ENCODE measurements at regions not wholly inside any gene's neighbourhood (a gene's known extent, or its start where the extent isn't known, plus 50 kb on each side); places are given as distances from the start of the nearest gene placed in this dataset.

- TF ChIP-seq STAT1 (conservative IDR thresholded peaks at IDR 0.05) = no peak
- TF ChIP-seq, protein P1, sequence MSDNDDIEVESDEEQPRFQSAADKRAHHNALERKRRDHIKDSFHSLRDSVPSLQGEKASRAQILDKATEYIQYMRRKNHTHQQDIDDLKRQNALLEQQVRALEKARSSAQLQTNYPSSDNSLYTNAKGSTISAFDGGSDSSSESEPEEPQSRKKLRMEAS (IDR thresholded peaks at IDR 0.05; ENCODE audit: low read depth, low read length) = no peak
- TF ChIP-seq CEBPB (IDR thresholded peaks at IDR 0.05; ENCODE audit: borderline replicate concordance in 1 of 2, low read depth in 2 of 2, low read length in 2 of 2) = no peak
- no peak for TF ChIP-seq SUZ12 (IDR thresholded peaks at IDR 0.05; ENCODE audit: unreplicated experiment)
- no peak for TF ChIP-seq CHD2 (IDR thresholded peaks at IDR 0.05; ENCODE audit: borderline replicate concordance, low read depth, low read length)
- TF ChIP-seq DPF2 (IDR thresholded peaks at IDR 0.05) = no peak
- no peak for TF ChIP-seq RCOR1 (conservative IDR thresholded peaks at IDR 0.05; ENCODE audit: low read depth, low read length)
These were observed 75.3 kb upstream of the C7orf33 start (continued) for GRCh38 chr7:148515237-148515636.

DNA sequence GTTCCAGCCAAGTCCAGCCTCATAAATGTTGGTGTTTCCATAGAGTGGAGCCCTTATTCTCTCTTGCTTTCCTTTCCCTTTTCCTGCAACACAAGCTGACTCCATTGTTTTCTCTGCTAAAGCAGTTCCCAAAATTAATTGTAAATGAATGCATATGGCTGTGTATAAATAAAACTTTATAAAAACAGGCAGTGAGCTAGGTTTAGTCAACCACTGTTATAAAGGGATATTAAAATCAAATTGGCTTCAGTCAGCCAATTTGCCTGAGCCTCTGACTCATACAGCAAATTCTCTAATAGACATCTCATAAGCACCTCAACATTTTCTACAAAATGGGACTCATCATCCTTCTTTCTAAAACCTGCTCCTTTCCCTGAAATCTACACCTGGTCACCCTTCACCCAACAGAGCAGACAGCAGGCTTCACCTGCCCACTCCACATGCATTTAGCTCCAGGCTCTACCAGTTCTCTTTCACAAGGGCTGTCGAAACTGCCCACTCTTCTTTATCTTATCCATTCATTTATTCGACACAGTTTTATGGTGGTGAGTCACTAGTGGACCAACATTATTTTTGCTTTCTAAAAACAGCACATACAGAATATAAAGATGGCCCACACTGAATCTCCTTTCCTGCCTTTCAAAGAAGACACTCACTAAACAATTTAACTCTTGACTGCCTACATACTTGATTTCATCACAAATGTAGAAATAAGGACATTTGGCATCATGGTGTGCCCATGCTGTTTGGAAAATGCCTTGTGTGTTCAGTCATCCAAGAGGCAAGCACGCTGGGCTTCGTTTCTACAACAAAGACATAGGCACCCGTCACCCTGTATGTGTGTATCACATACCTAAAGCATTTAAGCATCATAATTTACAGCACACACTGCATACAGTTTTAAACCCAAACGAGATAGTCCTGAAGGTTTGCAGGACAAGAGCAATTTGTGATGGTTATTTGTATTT lies 74.6 kb upstream of the C7orf33 start:
- no peaks in the 10 kb centered on the region for H4K20me1 ChIP-seq (ENCODE audit: control insufficient read depth, insufficient read depth)
- H3K36me3 ChIP-seq (ENCODE audit: control insufficient read depth in 2 of 2, insufficient read depth in 2 of 2, low read length in 1 of 2) = no peaks in the 10 kb centered on the region
- no peak overlapping the region for H3K27ac ChIP-seq (ENCODE audit: control insufficient read depth, insufficient read depth)
- DNase-seq (ENCODE audit: low read depth, low spot score) = no peak
- no peaks in the 10 kb centered on the region; the same call in 2 of the 3 replicates for H3K9me3 ChIP-seq (replicated peaks; ENCODE audit: control insufficient read depth, insufficient read depth, low read length)
- ATAC-seq = no peak
- BruUV-seq (replicated peaks) = no TSS peak
- no peak overlapping the region for H3K4me3 ChIP-seq
- no peaks in the 10 kb centered on the region for H3K27me3 ChIP-seq (replicated peaks in 1 of 2; ENCODE audit: control insufficient read depth in 2 of 2, insufficient read depth in 2 of 2, low read length in 1 of 2)
- H3K79me2 ChIP-seq (ENCODE audit: control insufficient read depth, insufficient read depth, low read length) = no peaks in the 10 kb centered on the region
- FAIRE-seq = no peak
- intact Hi-C loops (cut with micrococcal nuclease; ENCODE audit: unreplicated experiment) = no loop called here
- in situ Hi-C loops (cut with MboI) = no loop called here
- H3K9ac ChIP-seq (ENCODE audit: control insufficient read depth, insufficient read depth, low read length) = no peak overlapping the region
- no peak overlapping the region for H2AFZ ChIP-seq (ENCODE audit: control insufficient read depth, low read depth, low read length)
- ChIA-PET SMC1A (ENCODE audit: uncharacterized antibody, unreplicated experiment) (interaction anchor here (0.9 kb wide), 1 partner anchor 11 kb away, joined by 4 read pairs; no protein-coding TSS in a partner anchor), RAD21 (ENCODE audit: unreplicated experiment) (no interaction called here), CTCF (interaction anchor here (0.8 to 1.4 kb wide), 3 partner anchors 9 to 448 kb away, joined by 3 to 4 read pairs (median 3); no protein-coding TSS in a partner anchor), POLR2A (no interaction called here)
- H3K4me1 ChIP-seq (ENCODE audit: control insufficient read depth, insufficient read depth, low read length) = no peaks in the 10 kb centered on the region
- 19% methylated on average over 6 of the region's 6 CpGs for whole genome bisulfite sequencing (ENCODE audit: insufficient coverage, insufficient replicate concordance, low lambda C conversion rate, missing lambda C conversion rate)
- no peak overlapping the region for H3K4me2 ChIP-seq (ENCODE audit: control insufficient read depth, insufficient read depth)
- TF ChIP-seq YBX1 (IDR thresholded peaks at IDR 0.05) (no peak), POLR2AphosphoS5 (IDR thresholded peaks at IDR 0.05; ENCODE audit: low read length) (no peak), ZNF207 (IDR thresholded peaks at IDR 0.05; ENCODE audit: borderline replicate concordance) (no peak), ATF2 (IDR thresholded peaks at IDR 0.05; ENCODE audit: low read length) (no peak), KDM1A (IDR thresholded peaks at IDR 0.05; ENCODE audit: borderline replicate concordance) (no peak), CHD2 (IDR thresholded peaks at IDR 0.05; ENCODE audit: borderline replicate concordance, low read depth, low read length) (no peak), CBX3 (IDR thresholded peaks at IDR 0.05; ENCODE audit: borderline replicate concordance, low read depth) (no peak), FOS (IDR thresholded peaks at IDR 0.05; ENCODE audit: borderline replicate concordance, extremely low read depth, insufficient read length) (no peak), IRF4 (IDR thresholded peaks at IDR 0.05; ENCODE audit: low read depth, low read length) (no peak), SPI1 (IDR thresholded peaks at IDR 0.05; ENCODE audit: borderline replicate concordance, insufficient read depth, low read depth, low read length) (no peak), ZSCAN29 (IDR thresholded peaks at IDR 0.05) (no peak)
- TF ChIP-seq, protein P2, sequence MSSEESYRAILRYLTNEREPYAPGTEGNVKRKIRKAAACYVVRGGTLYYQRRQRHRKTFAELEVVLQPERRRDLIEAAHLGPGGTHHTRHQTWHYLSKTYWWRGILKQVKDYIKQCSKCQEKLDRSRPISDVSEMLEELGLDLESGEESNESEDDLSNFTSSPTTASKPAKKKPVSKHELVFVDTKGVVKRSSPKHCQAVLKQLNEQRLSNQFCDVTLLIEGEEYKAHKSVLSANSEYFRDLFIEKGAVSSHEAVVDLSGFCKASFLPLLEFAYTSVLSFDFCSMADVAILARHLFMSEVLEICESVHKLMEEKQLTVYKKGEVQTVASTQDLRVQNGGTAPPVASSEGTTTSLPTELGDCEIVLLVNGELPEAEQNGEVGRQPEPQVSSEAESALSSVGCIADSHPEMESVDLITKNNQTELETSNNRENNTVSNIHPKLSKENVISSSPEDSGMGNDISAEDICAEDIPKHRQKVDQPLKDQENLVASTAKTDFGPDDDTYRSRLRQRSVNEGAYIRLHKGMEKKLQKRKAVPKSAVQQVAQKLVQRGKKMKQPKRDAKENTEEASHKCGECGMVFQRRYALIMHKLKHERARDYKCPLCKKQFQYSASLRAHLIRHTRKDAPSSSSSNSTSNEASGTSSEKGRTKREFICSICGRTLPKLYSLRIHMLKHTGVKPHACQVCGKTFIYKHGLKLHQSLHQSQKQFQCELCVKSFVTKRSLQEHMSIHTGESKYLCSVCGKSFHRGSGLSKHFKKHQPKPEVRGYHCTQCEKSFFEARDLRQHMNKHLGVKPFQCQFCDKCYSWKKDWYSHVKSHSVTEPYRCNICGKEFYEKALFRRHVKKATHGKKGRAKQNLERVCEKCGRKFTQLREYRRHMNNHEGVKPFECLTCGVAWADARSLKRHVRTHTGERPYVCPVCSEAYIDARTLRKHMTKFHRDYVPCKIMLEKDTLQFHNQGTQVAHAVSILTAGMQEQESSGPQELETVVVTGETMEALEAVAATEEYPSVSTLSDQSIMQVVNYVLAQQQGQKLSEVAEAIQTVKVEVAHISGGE (CRISPR knock-in tag; IDR thresholded peaks at IDR 0.05) = no peak

All from GM12878 (cell line).